Activated T-helper 1 cell treated with anti-CD3 and anti-CD28 coated beads, Interleukin-12 subunit alpha, Interleukin-12 subunit beta, Interleukin-2, Interleukin-4 antibody, amounts not matched to agents 30 ng/mL and 10 ng/mL and 1 ng/mL, durations not matched to agents 14 hours and 24 hours and 36 hours (primary cell): ENCODE measurements at regions not wholly inside any gene's neighbourhood (a gene's known extent, or its start where the extent isn't known, plus 50 kb on each side); places are given as distances from the start of the nearest gene placed in this dataset.
"Not testable (repeated sequence)": the region's sequence is repeated elsewhere in the genome, so short reads cannot be mapped to it uniquely, and the experiment has no call there.

ENCODE experiments used
- DNase-seq: peaks from one replicate; pipeline ENCODE4 v3.0.0; 2021; ENCODE audit warnings: low spot score
- H3K27ac Mint-ChIP-seq: one replicate; pipeline ENCODE4 v1.8.0; 2021; ENCODE audit warnings: mild to moderate bottlenecking, mixed read lengths
- H3K27me3 Mint-ChIP-seq: one replicate; pipeline ENCODE4 v1.8.0; 2022; ENCODE audit warnings: mild to moderate bottlenecking, moderate library complexity, mixed read lengths; ENCODE audit not compliant: insufficient read depth
- H3K36me3 Mint-ChIP-seq: one replicate; pipeline ENCODE4 v1.8.0; 2021; ENCODE audit warnings: low read depth, mixed read lengths
- H3K4me1 Mint-ChIP-seq: one replicate; pipeline ENCODE4 v1.8.0; 2021; ENCODE audit warnings: low read depth, mixed read lengths
- H3K4me3 Mint-ChIP-seq: one replicate; pipeline ENCODE4 v1.8.0; 2021; ENCODE audit warnings: mild to moderate bottlenecking, moderate library complexity, mixed read lengths
- H3K9me3 Mint-ChIP-seq: one replicate; pipeline ENCODE4 v1.8.0; 2021; ENCODE audit warnings: mixed read lengths
- intact Hi-C: fragments of 100-400 bp; cut with micrococcal nuclease; formaldehyde crosslinking; loops from one replicate; pipeline ENCODE4 v1.15.1; 2024

DNA sequence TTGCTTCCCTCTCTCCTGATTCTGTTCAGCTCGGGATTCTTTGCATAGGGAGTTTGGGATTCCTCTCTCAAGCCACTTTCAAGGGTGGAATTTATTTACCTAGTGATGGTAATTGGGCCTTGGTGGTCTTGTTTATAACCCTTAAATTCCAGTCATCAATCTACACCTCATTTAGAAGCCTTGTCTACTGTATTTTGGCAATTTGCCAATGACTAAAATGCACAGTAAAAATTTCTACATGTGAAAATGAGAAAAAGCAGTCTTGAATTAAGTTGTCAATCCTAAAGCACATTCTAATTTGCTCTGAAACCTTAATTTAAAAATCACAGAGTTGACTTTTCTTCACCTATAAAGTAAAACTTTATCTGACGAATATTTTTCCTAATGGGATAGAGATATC lies 749.2 kb upstream of the CRIM1 start:
- H3K27ac Mint-ChIP-seq = no peak overlapping the region
- no peaks in the 10 kb centered on the region for H3K36me3 Mint-ChIP-seq
- intact Hi-C loops = no loop called here

DNA sequence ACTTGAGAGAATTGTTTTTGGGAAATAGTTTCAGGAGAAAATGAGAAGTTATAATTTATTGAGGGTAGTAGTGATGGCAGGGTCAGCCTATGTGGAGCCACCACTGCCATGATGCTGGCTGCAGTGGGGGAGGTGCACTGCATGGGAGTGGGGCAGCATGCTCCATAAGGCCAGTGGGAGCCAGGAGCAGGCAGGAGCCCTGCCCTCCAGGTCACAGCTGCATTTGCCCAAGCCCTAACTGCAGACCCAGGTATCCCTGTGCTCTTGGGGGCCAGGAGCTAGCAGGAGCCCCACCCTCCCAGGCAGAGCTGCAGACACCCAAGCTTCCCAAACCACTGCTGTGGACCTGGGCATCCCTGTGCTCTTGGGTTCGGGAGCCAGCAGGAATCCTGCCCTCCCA lies 757.3 kb upstream of the CRIM1 start:
- Mint-ChIP-seq H3K9me3 (no peaks in the 10 kb centered on the region), H3K4me1 (no peaks in the 10 kb centered on the region), H3K4me3 (no peak overlapping the region), H3K36me3 (no peaks in the 10 kb centered on the region), H3K27me3 (no peaks in the 10 kb centered on the region), H3K27ac (no peak overlapping the region)
- intact Hi-C loops = no loop called here
- DNase-seq = no peak

More for the DNA sequence above, 749.2 kb upstream of the CRIM1 start:
- no peaks in the 10 kb centered on the region for H3K9me3 Mint-ChIP-seq
- DNase-seq = no peak
- H3K4me3 Mint-ChIP-seq = no peak overlapping the region
- no peaks in the 10 kb centered on the region for H3K27me3 Mint-ChIP-seq
- no peaks in the 10 kb centered on the region for H3K4me1 Mint-ChIP-seq

DNA sequence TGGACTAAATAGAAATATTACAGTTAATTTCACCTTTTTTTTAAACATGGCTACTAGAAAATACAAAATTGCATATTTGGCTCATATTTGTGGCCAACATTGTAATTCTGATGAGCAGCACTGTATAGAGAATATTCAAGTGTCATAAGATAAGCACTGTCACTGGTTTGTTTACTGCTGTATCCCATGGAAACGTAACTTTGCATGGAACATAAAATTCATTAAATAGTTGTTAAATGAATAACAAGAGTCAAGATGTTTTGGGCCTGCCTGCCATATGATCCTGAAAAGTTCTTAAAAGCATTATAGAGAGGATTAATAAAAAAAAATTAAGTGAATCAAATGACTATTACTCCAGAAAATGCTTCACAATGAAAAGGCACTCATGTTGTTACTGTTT lies 763.7 kb upstream of the CRIM1 start:
- no peaks in the 10 kb centered on the region for H3K4me1 Mint-ChIP-seq
- no peaks in the 10 kb centered on the region for H3K36me3 Mint-ChIP-seq

DNA sequence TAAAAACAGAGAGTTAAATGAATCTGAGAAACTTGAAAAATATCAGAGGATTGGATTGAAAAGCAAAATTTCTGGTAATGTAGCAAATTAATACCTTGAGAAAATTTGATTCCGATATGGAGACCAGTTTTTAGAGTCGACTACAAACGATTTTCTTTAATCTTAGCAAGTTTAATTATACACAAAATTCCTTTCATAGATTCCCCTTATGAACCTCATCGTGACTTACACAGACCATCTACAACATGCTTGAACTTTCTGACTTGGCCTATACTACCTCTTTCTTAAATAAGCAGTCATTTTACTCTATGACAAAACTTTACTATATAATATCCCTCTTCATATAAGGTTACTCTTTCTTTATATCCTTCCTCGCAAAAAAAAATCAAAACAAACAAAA lies 769.6 kb upstream of the CRIM1 start:
- no peaks in the 10 kb centered on the region for H3K36me3 Mint-ChIP-seq
- peaks cover 20% of the 10 kb centered on the region for H3K9me3 Mint-ChIP-seq
- no peaks in the 10 kb centered on the region for H3K27me3 Mint-ChIP-seq
- no peaks in the 10 kb centered on the region for H3K4me1 Mint-ChIP-seq
- intact Hi-C loops = no loop called here
- no peak overlapping the region for H3K27ac Mint-ChIP-seq
- no peak overlapping the region for H3K4me3 Mint-ChIP-seq
- DNase-seq = no peak

More for the DNA sequence above, 763.7 kb upstream of the CRIM1 start:
- no peak overlapping the region for H3K27ac Mint-ChIP-seq
- intact Hi-C loops = no loop called here
- no peak for DNase-seq
- H3K9me3 Mint-ChIP-seq = peaks cover 11% of the 10 kb centered on the region
- no peak overlapping the region for H3K4me3 Mint-ChIP-seq
- H3K27me3 Mint-ChIP-seq = no peaks in the 10 kb centered on the region

DNA sequence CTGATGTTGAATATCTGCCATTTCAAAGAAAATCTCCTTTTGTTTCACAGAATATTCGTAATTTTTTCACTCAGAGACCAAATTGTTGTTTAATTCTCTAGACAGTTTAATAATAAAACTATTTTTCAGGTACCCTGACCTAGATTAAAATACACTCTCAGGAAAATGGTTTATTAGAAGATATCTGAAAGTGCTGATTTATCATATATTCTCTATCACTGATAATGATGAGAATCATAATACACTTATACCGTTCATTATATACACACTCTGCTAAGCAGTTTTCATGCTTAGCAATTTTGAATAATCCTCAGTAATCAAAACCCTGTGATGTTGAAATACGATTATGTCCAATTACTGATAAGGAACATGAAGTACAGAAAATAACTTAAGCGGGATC lies 772.9 kb upstream of the CRIM1 start:
- no peaks in the 10 kb centered on the region for H3K36me3 Mint-ChIP-seq
- H3K9me3 Mint-ChIP-seq = peaks cover 16% of the 10 kb centered on the region
- no peaks in the 10 kb centered on the region for H3K4me1 Mint-ChIP-seq
- H3K4me3 Mint-ChIP-seq = no peak overlapping the region
- intact Hi-C loops = no loop called here
- no peaks in the 10 kb centered on the region for H3K27me3 Mint-ChIP-seq
- no peak overlapping the region for H3K27ac Mint-ChIP-seq
- DNase-seq = no peak

DNA sequence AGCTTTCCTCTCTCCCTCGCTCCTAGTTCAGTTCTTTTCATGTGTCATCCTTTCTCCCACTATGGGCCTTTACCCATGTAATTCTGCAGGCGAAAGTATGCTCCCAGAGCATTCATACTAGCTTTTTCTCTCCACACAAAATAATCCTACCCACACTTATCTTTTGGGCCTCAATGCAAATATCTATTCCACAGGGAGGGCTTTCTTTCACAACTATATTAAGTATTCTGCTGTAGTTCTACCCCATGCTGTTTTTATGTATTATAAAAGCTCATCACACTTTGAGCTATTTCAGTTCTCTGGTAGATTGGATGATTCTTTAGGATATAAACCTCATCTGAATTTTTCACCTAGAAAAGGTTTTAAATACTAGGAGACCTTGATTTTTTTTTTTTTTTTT lies 774.6 kb upstream of the CRIM1 start:
- no peak for DNase-seq
- Mint-ChIP-seq H3K4me3 (no peak overlapping the region), H3K27ac (no peak overlapping the region), H3K9me3 (peaks cover under 1% of the 10 kb centered on the region), H3K27me3 (no peaks in the 10 kb centered on the region), H3K4me1 (no peaks in the 10 kb centered on the region), H3K36me3 (no peaks in the 10 kb centered on the region)
- intact Hi-C loops = no loop called here

DNA sequence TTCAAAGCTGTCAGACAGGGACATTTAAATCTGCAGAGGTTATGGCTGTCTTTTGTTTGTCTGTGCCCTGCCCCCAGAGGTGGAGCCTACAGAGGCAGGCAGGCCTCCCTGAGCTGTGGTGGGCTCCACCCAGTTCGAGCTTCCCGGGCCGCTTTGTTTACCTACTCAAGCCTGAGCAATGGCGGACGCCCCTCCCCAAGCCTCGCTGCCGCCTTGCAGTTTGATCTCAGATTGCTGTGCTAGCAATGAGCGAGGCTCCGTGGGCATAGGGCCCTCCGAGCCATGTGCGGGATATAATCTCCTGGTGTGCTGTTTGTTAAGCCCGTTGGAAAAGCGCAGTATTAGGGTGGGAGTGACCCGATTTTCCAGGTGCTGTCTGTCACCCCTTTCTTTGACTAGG lies 787.0 kb upstream of the CRIM1 start:
- H3K4me1 Mint-ChIP-seq, H3K4me3 Mint-ChIP-seq, H3K27ac Mint-ChIP-seq, H3K36me3 Mint-ChIP-seq, intact Hi-C loops, H3K27me3 Mint-ChIP-seq, H3K9me3 Mint-ChIP-seq, DNase-seq: not testable (repeated sequence)

DNA sequence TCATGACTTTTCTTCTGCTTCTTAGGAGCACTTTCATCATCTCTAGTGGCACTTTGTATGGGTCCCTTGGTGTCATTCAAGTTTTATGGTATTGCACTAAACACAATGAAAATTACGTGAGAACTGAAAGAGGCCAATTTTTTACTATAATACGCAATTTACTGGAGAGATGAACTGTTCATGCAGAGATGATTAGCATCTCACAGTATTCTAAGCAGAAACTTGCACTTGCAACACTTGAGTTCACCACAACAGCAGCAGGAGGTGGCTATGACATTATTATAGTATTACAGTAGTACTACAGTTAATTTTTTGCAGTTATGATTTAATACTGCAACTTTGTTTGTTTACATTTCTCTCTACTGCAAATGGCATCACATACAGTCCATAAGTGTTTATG lies 793.1 kb upstream of the CRIM1 start:
- Mint-ChIP-seq H3K4me1 (no peaks in the 10 kb centered on the region), H3K4me3 (no peak overlapping the region), H3K27ac (no peak overlapping the region), H3K9me3 (no peaks in the 10 kb centered on the region), H3K36me3 (no peaks in the 10 kb centered on the region), H3K27me3 (no peaks in the 10 kb centered on the region)
- DNase-seq = no peak
- intact Hi-C loops = no loop called here

DNA sequence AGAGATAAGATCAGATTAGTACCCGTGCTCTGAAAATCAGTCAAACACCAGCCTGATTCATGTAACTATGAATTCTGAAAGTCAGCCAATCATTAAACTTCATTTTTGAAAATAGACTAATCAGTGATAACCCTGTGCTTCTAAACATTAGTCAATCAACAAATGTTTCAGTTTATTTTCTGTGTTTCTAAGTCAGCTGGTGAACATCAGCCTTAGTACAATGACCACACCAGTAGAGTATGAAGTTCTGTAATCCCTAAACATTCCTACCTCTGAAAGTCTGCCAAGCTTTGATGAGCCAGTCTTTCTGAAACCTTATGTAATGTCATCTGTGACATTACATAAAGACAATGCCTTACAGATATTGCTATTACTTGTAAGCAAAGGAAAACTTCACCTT lies 807.4 kb upstream of the CRIM1 start:
- Mint-ChIP-seq H3K4me1 (no peaks in the 10 kb centered on the region), H3K4me3 (no peak overlapping the region), H3K9me3 (peaks cover 3% of the 10 kb centered on the region), H3K27me3 (no peaks in the 10 kb centered on the region), H3K27ac (no peak overlapping the region), H3K36me3 (no peaks in the 10 kb centered on the region)
- DNase-seq = no peak
- intact Hi-C loops = no loop called here

DNA sequence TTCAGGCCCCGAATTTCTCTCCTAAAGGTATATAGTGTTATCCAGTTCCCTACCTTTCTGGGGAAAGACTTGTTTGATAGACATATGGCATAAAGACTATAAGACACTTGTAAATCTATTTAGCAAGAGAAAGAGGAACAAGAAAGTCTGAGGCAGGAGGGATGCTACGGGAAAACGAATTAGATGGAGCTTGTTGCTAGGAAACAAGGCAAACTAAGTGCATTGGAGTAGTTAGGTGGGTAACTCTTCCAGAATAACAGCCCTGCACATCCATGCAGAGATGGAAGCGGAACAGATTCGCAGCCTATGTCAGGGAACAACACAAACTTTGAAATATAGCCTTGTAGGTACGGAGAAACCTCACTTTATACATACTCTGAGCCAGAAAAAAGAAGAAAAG lies 810.3 kb upstream of the CRIM1 start:
- no peak for DNase-seq
- peaks cover 3% of the 10 kb centered on the region for H3K9me3 Mint-ChIP-seq
- no peak overlapping the region for H3K27ac Mint-ChIP-seq
- no peaks in the 10 kb centered on the region for H3K27me3 Mint-ChIP-seq
- intact Hi-C loops = no loop called here
- H3K4me1 Mint-ChIP-seq = no peaks in the 10 kb centered on the region
- H3K4me3 Mint-ChIP-seq = no peak overlapping the region
- no peaks in the 10 kb centered on the region for H3K36me3 Mint-ChIP-seq

DNA sequence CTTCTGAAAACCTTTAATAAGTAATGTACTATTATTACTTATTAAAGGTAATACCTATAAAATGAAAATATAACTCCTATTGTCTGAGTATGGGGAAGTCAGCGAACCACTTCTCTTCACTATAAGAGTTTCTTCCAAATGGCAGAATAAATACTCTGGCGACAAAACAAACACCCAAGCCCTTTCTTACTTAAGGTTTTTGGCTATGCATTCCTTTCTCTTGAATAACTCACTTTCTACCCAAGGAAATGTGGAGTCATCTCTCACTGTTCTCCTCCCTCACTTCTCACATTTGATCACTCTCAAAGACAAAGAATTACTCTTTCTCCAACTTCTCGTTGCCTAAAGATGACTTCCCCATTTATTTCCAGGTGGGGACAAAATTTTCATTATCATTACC lies 816.8 kb upstream of the CRIM1 start:
- H3K4me3 Mint-ChIP-seq = no peak overlapping the region
- intact Hi-C loops = no loop called here
- H3K4me1 Mint-ChIP-seq = no peaks in the 10 kb centered on the region
- no peaks in the 10 kb centered on the region for H3K36me3 Mint-ChIP-seq
- DNase-seq = no peak
- no peaks in the 10 kb centered on the region for H3K9me3 Mint-ChIP-seq
- no peak overlapping the region for H3K27ac Mint-ChIP-seq
- H3K27me3 Mint-ChIP-seq = no peaks in the 10 kb centered on the region

DNA sequence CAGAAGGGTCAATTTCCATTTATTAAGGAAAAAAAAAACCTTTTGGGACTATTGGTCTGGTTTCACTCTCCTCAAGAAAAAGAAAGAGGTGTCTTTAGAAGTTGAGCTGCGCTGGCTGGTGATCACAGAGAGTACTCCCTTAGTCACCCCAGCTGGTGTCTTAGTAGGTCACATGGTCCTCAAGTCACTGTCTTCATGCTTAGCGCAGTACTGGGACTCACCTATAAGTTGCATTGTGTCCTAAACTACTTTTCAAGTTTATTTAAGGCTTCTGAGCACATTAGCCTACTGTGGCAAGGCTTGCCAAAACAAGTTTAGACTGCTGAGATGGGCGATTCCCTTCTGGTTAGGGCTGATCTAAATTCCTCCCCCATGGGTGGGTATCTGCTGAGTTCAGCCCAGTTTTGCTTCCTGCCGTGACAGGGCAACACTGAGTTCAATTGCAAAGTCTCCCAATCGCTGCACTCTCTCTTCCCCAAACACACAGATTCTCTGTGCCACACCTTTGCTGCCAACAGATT lies 824.9 kb upstream of the CRIM1 start:
- no peak for DNase-seq
- Mint-ChIP-seq H3K27me3 (no peaks in the 10 kb centered on the region), H3K4me1 (no peaks in the 10 kb centered on the region), H3K27ac (no peak overlapping the region), H3K9me3 (peaks cover 17% of the 10 kb centered on the region), H3K4me3 (no peak overlapping the region), H3K36me3 (no peaks in the 10 kb centered on the region)
- intact Hi-C loops = no loop called here

DNA sequence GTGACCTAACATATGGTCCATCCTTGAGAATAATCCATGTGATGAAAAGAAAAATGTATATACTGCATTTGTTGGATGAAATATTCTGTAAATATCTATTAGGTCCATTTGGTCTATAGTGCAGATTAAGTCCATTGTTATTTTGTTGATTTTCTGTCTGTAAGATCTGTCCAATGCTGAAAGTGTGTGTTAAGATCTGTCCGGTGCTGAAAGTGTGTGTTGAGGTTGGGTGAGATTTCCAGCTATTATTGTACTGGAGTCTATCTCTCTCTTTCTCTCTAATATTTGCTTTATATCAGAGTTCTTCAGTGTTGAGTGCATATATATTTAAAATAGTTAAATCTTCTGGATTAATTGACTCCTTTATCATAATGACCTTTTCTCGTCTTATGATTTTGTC lies 828.8 kb upstream of the CRIM1 start:
- Mint-ChIP-seq H3K4me1 (no peaks in the 10 kb centered on the region), H3K9me3 (peaks cover 17% of the 10 kb centered on the region), H3K27me3 (no peaks in the 10 kb centered on the region), H3K36me3 (no peaks in the 10 kb centered on the region), H3K4me3 (no peak overlapping the region), H3K27ac (no peak overlapping the region)
- DNase-seq = no peak
- intact Hi-C loops = no loop called here

DNA sequence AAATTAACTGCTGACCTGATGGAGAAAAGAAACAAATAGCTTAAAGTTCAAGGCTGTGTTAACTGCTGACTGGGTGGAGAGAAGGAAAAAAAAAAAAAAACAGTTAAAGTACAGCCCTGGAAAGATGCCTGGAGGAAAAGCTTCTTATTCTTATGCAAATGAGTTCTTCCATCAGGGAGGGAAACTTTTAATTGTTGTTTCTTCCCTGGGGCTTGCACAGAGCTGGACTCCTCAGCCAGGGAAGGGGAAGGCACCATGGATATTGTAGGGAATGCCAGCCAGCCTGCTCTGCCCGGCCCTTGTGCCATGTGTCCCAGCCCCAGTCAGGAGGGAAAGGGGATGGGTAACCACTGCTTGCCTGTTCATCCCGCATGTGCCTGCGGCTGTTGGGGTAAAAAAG lies 833.1 kb upstream of the CRIM1 start:
- Mint-ChIP-seq H3K36me3 (no peaks in the 10 kb centered on the region), H3K27ac (no peak overlapping the region), H3K4me3 (no peak overlapping the region), H3K4me1 (no peaks in the 10 kb centered on the region), H3K27me3 (no peaks in the 10 kb centered on the region), H3K9me3 (peaks cover 3% of the 10 kb centered on the region)
- DNase-seq = no peak
- intact Hi-C loops = no loop called here
